HEK293 (cell line): ENCODE measurements at regions not wholly inside any gene's neighbourhood (a gene's known extent, or its start where the extent isn't known, plus 50 kb on each side); places are given as distances from the start of the nearest gene placed in this dataset.

Experiments
- CTCF ChIA-PET: fragments of 350-600 bp; formaldehyde crosslinking; extraction: SDS; loops from one replicate; lab custom pipeline; 2021; ENCODE audit warnings: antibody characterized with exemption; lab: Yijun Ruan, JAX
- POLR2A ChIA-PET: fragments of 300-600 bp; formaldehyde crosslinking; extraction: SDS; loops from one replicate; lab custom pipeline; 2020; ENCODE audit warnings: antibody characterized with exemption, inconsistent platforms; lab: Yijun Ruan, JAX
- H3K27ac ChIP-seq: fragments of 200-500 bp; sonication (Bioruptor generic); 2 replicates; pipeline ENCODE4 v1.5.1; 2014; ENCODE audit warnings: low read depth, low read length, control low read depth, inconsistent platforms; ENCODE audit errors: extremely low read depth
- H3K36me3 ChIP-seq, 2 experiments: fragments of 200-500 bp in 1 of 2; sonication (Bioruptor generic) in 1 of 2; 1 replicate in 1 of 2; 2 replicates in 1 of 2; pipeline ENCODE4 v1.5.1; 2014 to 2017; ENCODE audit warnings: inconsistent platforms in 2 of 2, low read length in 2 of 2; ENCODE audit not compliant: control insufficient read depth in 2 of 2, insufficient read depth in 1 of 2
- H3K4me1 ChIP-seq: fragments of 200-500 bp; sonication (Bioruptor generic); 2 replicates; pipeline ENCODE4 v1.5.1; 2014; ENCODE audit warnings: mild to moderate bottlenecking, low read length, inconsistent platforms; ENCODE audit not compliant: control insufficient read depth, insufficient read depth
- H3K4me3 ChIP-seq: 2 replicates; pipeline ENCODE4 v1.5.1; 2011; ENCODE audit warnings: low read depth, mild to moderate bottlenecking, control low read depth, low read length, moderate library complexity
- H3K9me3 ChIP-seq: fragments of 200-500 bp; sonication (Bioruptor generic); 2 replicates; pipeline ENCODE4 v1.5.1; 2014; ENCODE audit warnings: low read depth, low read length, inconsistent platforms; ENCODE audit not compliant: control insufficient read depth, insufficient read depth
- FEZF1 ChIP-seq: fragments of 450-650 bp; formaldehyde crosslinking; IDR thresholded peaks from 2 replicates; pipeline ENCODE4 v1.5.1; 2016; ENCODE audit warnings: missing biosample characterization, missing genetic modification characterization
- PRDM10 ChIP-seq: fragments of 450-650 bp; formaldehyde crosslinking; IDR thresholded peaks from 2 replicates; pipeline ENCODE4 v1.5.1; 2016; ENCODE audit warnings: missing biosample characterization, missing genetic modification characterization
- REST ChIP-seq: fragments of 450-650 bp; formaldehyde crosslinking; IDR thresholded peaks from 2 replicates; pipeline ENCODE4 v1.5.1; 2016; ENCODE audit warnings: missing biosample characterization, missing genetic modification characterization
- TRIM28 ChIP-seq: IDR thresholded peaks from 2 replicates; pipeline ENCODE4 v1.6.1; 2011; ENCODE audit warnings: low read length, control low read depth, borderline replicate concordance
- WT1 ChIP-seq: fragments of 450-650 bp; formaldehyde crosslinking; IDR thresholded peaks from 2 replicates; pipeline ENCODE4 v1.5.1; 2016; ENCODE audit warnings: missing biosample characterization, missing genetic modification characterization
- ZNF16 ChIP-seq: fragments of 450-650 bp; formaldehyde crosslinking; IDR thresholded peaks from 2 replicates; pipeline ENCODE4 v1.5.1; 2016; ENCODE audit warnings: low read depth, missing biosample characterization, missing genetic modification characterization
- ZNF18 ChIP-seq: fragments of 450-650 bp; formaldehyde crosslinking; IDR thresholded peaks from 2 replicates; pipeline ENCODE4 v1.5.1; 2016; ENCODE audit warnings: missing biosample characterization, missing genetic modification characterization
- ZNF2 ChIP-seq: fragments of 450-650 bp; formaldehyde crosslinking; IDR thresholded peaks from 2 replicates; pipeline ENCODE4 v1.5.1; 2016; ENCODE audit warnings: missing biosample characterization, missing genetic modification characterization
- ZNF362 ChIP-seq: fragments of 450-650 bp; formaldehyde crosslinking; IDR thresholded peaks from 2 replicates; pipeline ENCODE4 v1.5.1; 2016; ENCODE audit warnings: missing biosample characterization, missing genetic modification characterization
- ZNF473 ChIP-seq: fragments of 450-650 bp; formaldehyde crosslinking; IDR thresholded peaks from 2 replicates; pipeline ENCODE4 v1.5.1; 2017; ENCODE audit warnings: missing biosample characterization, missing genetic modification characterization
- ZNF48 ChIP-seq: fragments of 450-650 bp; formaldehyde crosslinking; IDR thresholded peaks from 2 replicates; pipeline ENCODE4 v1.5.1; 2016; ENCODE audit warnings: missing biosample characterization, missing genetic modification characterization
- ZNF530 ChIP-seq: fragments of 450-650 bp; formaldehyde crosslinking; IDR thresholded peaks from 2 replicates; pipeline ENCODE4 v1.5.1; 2016; ENCODE audit warnings: low read depth, missing biosample characterization, missing genetic modification characterization
- ZNF596 ChIP-seq: fragments of 450-650 bp; IDR thresholded peaks from 2 replicates; pipeline ENCODE4 v1.5.0; 2018; ENCODE audit warnings: missing biosample characterization, mild to moderate bottlenecking, missing genetic modification characterization, moderate library complexity
- ZNF701 ChIP-seq: fragments of 450-650 bp; formaldehyde crosslinking; IDR thresholded peaks from 2 replicates; pipeline ENCODE4 v1.5.1; 2016; ENCODE audit warnings: missing biosample characterization, missing genetic modification characterization

GRCh38 chr10:120688928-120689327, 162.2 kb upstream of the WDR11 start:
- Histone ChIP-seq H3K36me3 (no peaks in the 10 kb centered on the region), H3K27ac (no peak overlapping the region), H3K4me3 (no peak overlapping the region), H3K4me1 (no peaks in the 10 kb centered on the region), H3K9me3 (no peaks in the 10 kb centered on the region)
- ChIA-PET CTCF (no interaction called here), POLR2A (no interaction called here)
- TF ChIP-seq ZNF596 (no peak), ZNF2 (tag by site-specific recombination) (no peak), REST (peak; percentile 95), PRDM10 (no peak), ZNF530 (no peak)

GRCh38 chr10:120689777-120690529, 161.2 kb upstream of the WDR11 start:
- POLR2A ChIA-PET = no interaction called here
- Histone ChIP-seq H3K4me3 (no peak overlapping the region), H3K36me3 (no peaks in the 10 kb centered on the region), H3K9me3 (no peaks in the 10 kb centered on the region), H3K27ac (no peak overlapping the region), H3K4me1 (no peaks in the 10 kb centered on the region)
- CTCF ChIA-PET = no interaction called here
- TF ChIP-seq WT1 (no peak), ZNF2 (tag by site-specific recombination) (no peak), ZNF16 (tag by site-specific recombination) (no peak), FEZF1 (tag by site-specific recombination) (no peak), TRIM28 (no peak), ZNF48 (tag by site-specific recombination) (no peak), ZNF701 (tag by site-specific recombination) (no peak), ZNF473 (no peak), ZNF18 (tag by site-specific recombination) (no peak), ZNF362 (tag by site-specific recombination) (no peak)
